Bronchial epithelial cell (primary cell): ENCODE measurements at regions not wholly inside any gene's neighbourhood (a gene's known extent, or its start where the extent isn't known, plus 50 kb on each side); places are given as distances from the start of the nearest gene placed in this dataset.

Experiments
- DNase-seq: peaks from one replicate; pipeline ENCODE4 v3.0.0-alpha.2; 2010; ENCODE audit warnings: low read depth
- FAIRE-seq: peaks from 2 replicates; lab custom pipeline; 2011; peaks lifted over from hg19 to GRCh38; lab: Jason Lieb, UNC
- H3K27me3 ChIP-seq: 2 replicates; pipeline ENCODE4 v1.5.1; 2011; ENCODE audit warnings: low read length; ENCODE audit not compliant: control insufficient read depth, insufficient read depth
- H3K36me3 ChIP-seq: 2 replicates; pipeline ENCODE4 v1.5.1; 2011; ENCODE audit warnings: low read length; ENCODE audit not compliant: control insufficient read depth, insufficient read depth
- H3K4me3 ChIP-seq: 2 replicates; pipeline ENCODE4 v1.5.1; 2011; ENCODE audit warnings: mild to moderate bottlenecking, low read depth, low read length, control low read depth
- TF ChIP-seq, protein P1 (sequence below): IDR thresholded peaks from 2 replicates; pipeline ENCODE4 v1.5.1; 2011; ENCODE audit warnings: mild to moderate bottlenecking, moderate library complexity, low read length, control low read depth, inconsistent platforms; ENCODE audit not compliant: insufficient read depth, severe bottlenecking

DNA sequence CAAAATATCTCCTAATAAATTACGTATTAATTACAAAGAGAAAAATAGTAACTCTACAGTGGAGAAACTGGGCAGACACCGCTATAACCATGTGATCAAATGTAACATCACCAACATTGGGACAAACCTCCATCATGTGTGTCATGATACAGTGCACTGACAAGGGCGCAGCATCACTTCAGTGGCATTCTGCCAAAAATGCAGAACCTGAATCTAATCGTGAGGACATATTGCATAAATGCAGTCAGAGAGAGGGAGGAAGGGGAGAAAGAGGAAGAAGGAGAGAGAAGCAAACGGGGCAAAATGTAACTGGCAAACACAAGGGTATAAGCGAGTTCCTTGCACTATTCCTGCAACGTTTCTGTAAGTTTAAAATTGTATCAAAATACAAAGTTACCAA lies 74.2 kb upstream of the MARCHF10 start:
- no peak for FAIRE-seq

DNA sequence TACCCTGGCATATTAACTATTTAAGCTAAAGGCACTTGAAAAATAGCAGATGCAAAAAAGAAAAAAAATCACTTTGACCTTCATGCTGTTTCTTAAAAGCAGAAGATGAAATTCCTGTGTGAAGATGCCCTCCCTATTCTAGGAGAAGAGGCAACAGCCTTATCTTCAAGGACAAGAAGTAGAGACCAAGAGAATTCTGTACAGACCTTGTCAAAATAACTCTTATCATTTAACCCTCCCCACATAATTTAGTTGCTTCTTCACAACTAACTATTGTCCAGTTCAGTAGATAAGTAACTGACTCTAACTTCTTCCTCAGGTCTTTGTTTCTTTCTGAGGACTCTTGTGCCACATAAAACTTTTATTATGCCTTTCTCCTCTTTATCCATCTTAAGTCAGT lies 72.0 kb upstream of the MARCHF10 start:
- Histone ChIP-seq H3K36me3 (no peaks in the 10 kb centered on the region), H3K4me3 (no peak overlapping the region), H3K27me3 (no peaks in the 10 kb centered on the region)
- FAIRE-seq (no peak), DNase-seq (no peak)
- TF ChIP-seq, protein P1, sequence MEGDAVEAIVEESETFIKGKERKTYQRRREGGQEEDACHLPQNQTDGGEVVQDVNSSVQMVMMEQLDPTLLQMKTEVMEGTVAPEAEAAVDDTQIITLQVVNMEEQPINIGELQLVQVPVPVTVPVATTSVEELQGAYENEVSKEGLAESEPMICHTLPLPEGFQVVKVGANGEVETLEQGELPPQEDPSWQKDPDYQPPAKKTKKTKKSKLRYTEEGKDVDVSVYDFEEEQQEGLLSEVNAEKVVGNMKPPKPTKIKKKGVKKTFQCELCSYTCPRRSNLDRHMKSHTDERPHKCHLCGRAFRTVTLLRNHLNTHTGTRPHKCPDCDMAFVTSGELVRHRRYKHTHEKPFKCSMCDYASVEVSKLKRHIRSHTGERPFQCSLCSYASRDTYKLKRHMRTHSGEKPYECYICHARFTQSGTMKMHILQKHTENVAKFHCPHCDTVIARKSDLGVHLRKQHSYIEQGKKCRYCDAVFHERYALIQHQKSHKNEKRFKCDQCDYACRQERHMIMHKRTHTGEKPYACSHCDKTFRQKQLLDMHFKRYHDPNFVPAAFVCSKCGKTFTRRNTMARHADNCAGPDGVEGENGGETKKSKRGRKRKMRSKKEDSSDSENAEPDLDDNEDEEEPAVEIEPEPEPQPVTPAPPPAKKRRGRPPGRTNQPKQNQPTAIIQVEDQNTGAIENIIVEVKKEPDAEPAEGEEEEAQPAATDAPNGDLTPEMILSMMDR, result no peak

More for the DNA sequence above, 74.2 kb upstream of the MARCHF10 start:
- TF ChIP-seq, protein P1, result no peak
- no peak for DNase-seq
- H3K27me3 ChIP-seq, result no peaks in the 10 kb centered on the region
- H3K36me3 ChIP-seq, result no peaks in the 10 kb centered on the region
- no peak overlapping the region for H3K4me3 ChIP-seq

DNA sequence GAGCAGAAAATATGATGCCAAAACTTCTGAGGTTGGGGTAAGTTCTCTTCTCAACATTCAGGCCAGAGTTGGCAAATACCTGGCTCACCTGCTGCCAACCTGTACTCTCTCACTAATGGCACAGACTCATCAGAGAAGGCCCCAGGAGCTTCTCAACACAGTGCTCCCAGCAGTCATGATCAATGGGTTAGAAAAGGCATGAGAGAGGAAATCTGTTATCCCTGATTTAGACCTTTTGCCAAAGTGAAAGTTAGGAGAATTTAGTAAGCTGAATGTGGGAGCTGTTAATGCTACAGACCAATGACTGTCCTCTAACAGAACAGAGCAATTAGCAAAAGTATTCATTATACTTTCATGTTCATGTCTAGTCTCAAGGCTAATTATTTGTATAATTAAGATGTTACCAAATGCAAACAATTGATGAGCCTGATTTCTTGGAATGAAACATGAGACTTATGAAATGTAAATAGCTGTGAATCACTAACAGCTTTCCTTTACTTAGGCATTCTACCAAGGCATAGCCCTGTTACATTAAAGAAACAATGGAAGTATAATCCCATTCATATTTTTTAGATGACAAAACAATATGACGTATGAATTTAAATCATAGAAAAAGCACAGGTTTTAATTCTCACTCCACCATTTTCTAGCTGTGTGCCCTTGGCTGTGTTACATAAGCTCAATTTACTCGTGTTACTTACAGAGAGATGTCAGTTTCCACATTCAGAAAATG lies 68.7 kb upstream of the MARCHF10 start:
- Histone ChIP-seq H3K36me3 (no peaks in the 10 kb centered on the region), H3K4me3 (no peak overlapping the region), H3K27me3 (no peaks in the 10 kb centered on the region)
- peak; percentile 97 for DNase-seq
- FAIRE-seq, result no peak
- TF ChIP-seq, protein P1, result no peak

DNA sequence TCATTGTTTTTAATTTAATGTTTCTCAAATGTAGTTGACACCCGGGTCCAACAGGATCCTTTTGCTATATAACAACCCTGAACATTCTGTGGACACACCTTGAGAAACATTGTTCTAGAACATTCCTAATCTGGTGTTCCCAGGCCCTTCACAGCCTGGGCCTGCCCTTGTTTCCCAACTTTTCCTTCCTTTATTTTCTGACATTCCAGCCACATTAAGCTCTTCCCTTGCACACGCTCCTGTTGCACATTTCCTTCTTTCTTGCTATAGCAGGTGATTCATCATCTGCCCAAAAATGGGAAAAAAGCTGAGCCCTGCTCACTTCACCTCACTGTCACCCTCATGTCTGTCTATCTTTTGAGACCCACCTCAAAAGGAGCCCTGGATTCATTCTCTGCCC lies 67.9 kb upstream of the MARCHF10 start:
- FAIRE-seq (no peak), DNase-seq (peak; percentile 93)
- H3K4me3 ChIP-seq, result no peak overlapping the region
- no peaks in the 10 kb centered on the region for H3K27me3 ChIP-seq
- no peaks in the 10 kb centered on the region for H3K36me3 ChIP-seq
- TF ChIP-seq, protein P1, result no peak

DNA sequence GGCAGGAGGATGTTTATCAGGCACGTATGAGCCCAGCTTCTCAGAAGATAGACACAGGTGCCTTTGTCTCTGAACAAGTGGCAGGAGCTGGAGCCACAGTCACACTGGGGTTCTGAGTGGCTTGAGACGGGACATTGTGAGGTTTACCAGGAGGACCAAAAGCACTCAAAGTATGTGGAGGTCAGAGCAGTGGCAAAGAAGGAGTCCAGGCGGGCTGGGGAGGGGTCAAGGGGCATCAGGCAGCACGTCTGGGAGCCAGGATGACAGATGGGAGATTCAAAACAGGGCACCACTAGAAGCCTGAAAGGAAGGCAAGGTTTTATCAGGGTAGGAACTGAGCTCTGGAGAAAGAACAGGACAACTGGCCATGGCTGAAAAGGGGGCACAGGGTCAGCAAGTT lies 67.2 kb upstream of the MARCHF10 start:
- TF ChIP-seq, protein P1, result no peak
- FAIRE-seq (peak; percentile 28), DNase-seq (no peak)
- no peak overlapping the region for H3K4me3 ChIP-seq
- H3K36me3 ChIP-seq, result no peaks in the 10 kb centered on the region
- H3K27me3 ChIP-seq, result no peaks in the 10 kb centered on the region

DNA sequence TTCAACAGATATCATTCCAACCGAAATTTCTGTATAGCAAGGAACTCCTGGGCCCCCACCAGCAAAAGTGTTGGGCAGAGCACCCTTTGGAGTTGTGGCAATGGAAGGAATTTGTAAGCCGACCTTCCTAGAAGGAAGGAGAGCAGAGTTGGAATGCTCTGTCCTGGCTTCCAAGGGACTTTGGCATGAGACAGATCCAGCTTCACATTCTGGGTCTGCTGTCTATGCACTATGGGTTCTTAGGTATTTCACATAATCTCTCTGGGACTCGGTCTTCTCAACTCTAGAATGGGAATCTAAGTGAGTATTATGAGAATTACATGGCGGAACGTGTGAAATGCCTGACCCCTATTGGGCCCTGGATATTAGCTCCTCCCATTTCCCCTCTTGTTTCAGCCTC lies 63.2 kb upstream of the MARCHF10 start:
- TF ChIP-seq, protein P1, result no peak

More for the DNA sequence above, 63.2 kb upstream of the MARCHF10 start:
- FAIRE-seq (no peak), DNase-seq (no peak)
- no peaks in the 10 kb centered on the region for H3K36me3 ChIP-seq
- peaks cover 2% of the 10 kb centered on the region for H3K27me3 ChIP-seq
- no peak overlapping the region for H3K4me3 ChIP-seq
